Epidermal melanocyte (primary cell): ENCODE measurements at regions not wholly inside any gene's neighbourhood (a gene's known extent, or its start where the extent isn't known, plus 50 kb on each side); places are given as distances from the start of the nearest gene placed in this dataset.
"Not testable (repeated sequence)": the region's sequence is repeated elsewhere in the genome, so short reads cannot be mapped to it uniquely, and the experiment has no call there.

ENCODE experiments used
- DNase-seq: peaks from one replicate; pipeline ENCODE4 v3.0.0; 2011; ENCODE audit warnings: low spot score; ENCODE audit not compliant: insufficient read length

DNA sequence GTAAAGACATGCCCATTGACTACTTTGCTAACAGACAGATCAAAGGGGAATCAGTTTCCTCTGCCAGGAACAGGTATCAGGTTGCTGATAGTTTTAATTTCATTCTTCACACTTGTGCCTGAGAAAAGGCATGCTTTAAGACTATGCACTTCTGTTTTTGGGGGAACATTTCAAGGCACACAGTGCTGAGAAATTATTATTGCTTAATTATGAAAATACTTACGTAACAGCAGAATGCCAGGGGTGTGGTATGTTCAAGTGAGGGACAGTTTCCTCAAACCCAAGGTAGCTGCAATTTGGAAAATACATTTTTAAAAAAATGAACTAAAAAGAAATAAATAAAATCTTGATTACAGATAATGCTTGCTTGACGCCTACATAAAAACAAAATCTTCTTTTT lies 1746.1 kb upstream of the PIK3C3 start:
- DNase-seq = no peak

DNA sequence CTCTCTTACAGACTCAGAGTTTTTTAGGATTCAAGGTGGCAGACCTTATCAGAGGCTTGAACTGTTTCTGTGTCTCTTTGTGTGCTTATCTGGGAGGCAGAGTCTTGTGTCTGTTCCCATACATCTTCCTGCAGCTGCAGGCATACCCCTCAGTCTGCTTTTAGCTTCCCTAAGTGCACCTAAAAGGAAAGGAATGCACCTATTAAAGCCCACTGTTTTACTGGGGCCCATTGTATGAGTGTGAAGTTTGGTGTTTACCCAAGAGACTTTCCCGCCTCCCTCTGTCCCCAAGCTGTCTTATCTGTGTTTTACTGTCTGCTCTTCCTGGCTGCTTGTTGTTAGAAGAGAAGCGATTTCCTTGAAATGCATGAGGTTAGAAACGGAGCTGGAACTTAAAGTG lies 1757.3 kb upstream of the PIK3C3 start:
- no peak for DNase-seq

DNA sequence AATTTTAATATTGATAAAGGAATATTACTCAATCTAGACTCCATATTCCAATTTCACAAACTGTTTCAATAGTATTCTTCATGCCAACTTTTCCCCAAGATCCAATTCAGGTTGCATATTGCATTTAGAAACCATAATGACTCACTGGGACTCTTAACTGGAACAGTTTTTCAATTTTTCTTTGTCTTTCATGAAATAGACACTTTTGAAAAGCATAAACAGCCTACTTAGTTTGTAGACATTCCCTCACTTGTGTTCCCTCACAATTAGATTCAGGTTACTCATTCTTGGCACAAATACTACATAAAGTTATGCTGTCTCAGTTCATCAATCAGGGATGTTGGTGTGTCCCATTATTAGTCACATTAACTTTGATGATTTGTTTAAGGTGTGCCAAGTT lies 1768.4 kb upstream of the PIK3C3 start:
- no peak for DNase-seq

DNA sequence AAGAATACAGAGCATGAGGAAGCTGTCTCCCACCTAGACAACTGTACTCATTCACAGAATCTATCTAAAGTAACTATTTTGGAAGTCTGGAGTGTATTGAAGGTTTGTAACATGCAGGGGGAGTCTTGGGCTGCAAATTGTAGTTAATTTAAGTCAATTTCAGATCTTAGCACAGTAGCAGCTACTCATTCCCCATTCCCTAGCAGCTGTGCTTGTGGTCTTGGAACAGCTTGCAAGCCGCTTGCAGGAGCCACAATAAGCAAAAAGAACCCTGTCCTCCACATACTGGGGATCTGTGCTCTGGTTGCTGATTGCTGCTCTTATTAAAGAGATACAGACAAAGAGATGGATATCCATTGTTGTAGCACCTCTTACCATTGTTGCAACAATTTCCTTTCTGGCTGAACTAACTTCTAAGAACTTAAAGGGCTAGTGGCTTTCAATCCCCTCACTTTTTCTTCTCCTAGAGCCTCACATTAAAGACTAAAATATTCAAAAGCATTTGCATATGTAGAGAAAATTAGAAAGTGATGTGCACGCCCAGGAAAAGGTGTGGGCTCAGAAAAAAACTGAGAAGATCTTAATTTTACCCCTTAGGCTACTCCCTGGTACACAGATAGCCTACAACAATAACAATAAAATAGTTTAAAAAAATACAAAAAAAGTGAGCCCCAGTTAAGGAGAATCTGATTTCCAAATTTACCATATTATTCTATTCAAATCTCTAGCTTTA lies 1775.1 kb upstream of the PIK3C3 start:
- DNase-seq = no peak

DNA sequence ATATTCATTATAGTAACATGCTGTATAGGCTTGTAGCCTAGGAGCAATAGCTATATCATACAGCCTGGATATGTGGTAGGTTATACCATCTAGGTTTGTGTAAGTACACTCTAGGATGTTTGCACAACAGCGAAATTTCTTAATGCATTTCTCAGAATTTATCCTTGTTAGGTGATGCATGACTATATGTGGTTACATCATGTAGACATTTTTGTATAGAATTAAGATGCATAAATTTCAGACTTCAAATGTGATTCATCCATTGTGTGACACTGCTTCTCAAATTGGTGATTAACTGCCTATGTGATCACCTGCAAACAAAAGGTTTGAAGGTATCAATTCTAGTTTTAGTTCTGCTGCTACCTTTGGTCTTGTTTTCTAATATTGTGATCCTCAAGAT lies 1787.0 kb upstream of the PIK3C3 start:
- DNase-seq = no peak

DNA sequence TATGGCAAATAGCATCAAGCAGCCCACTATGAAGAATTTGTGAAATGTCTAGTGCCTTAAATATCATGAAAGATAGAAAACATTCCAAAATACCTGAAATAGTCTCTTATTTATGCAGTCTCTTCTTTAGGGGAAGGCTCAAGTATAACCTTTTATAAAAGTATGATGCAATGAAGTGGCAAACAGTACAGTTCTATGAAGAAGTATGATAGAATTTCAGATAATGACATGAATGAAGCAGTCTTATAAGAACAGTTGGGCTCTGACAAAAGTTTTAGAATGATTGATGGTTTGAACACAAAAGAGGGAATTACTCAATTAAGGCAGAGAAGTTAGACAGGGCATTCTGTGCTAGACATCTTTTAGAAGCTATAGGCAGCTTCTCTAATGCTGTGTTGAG lies 1791.8 kb upstream of the PIK3C3 start:
- DNase-seq = no peak

DNA sequence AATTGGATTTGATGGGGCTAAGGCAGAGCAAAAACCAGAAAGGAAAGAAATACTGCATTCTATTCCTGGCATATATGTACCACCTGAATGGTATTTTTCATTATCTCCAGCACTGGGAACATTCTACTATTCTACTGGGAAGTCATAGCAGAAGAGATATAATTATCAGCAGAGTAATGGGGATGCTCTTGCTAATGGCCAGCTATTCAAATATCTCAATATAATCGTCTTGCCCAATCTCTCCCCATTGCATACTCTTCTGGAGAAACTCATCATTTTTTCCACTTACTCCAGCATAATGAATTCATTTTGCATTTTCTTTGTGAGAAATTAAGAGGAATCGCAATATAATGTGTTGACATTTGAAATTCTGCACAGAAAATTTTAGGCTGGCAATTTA lies 1794.7 kb upstream of the PIK3C3 start:
- DNase-seq = no peak

DNA sequence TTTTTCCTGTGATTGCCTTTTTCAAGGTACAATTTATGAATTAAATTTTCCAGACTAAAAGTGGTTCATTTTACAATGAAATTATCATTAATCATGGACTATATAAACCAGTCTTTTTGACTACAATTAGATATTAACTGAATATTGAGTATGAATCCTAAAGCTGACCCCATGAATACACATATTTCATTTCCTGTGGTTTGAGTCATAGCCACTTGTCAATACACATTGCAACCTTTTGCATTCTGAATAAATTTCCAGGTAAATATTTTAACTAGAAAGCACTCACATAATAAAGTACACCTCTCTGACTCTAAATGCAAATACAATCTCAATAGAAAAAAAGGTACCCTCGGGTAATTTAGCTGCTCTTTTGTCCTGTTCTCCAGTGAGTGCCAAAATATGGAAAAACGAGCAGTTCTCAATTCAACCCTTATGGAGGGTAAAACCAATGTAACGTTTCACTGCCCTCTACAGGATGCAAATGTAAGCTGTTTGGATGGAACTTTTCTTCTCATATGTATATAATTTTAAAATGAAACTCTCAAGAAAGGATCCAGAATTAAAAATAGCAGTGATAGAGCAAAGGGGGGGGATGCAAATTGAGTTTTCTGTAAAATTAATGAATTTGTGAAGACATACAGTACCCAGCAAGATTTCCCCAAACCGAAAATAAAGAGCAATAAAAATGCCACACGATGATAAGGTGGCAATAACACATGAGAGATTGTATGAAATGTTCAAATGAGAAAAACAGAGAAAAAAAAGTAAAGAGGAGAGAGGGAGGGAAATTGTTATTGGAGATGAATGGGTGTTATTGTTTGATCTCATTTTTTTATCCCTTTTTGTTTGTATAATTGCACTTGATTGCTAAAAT lies 1795.7 kb upstream of the PIK3C3 start:
- no peak for DNase-seq

DNA sequence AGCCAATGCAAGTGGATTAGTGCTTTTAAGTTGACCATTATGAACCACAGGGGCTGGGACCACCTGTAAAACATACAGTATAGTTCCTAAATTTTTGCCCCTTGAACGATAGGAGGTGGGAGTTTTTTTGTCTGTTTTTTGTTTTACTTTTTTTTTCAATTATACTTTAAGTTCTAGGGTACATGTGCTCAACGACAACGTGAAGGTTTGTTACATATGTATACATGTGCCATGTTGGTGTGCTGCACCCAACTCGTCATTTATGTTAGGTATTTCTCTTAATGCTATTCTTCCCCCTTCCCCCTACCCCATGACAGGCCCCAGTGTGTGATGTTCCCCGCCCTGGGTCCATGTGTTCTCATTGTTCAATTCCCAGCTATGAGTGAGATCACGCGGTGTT lies 1797.9 kb upstream of the PIK3C3 start:
- no peak for DNase-seq

DNA sequence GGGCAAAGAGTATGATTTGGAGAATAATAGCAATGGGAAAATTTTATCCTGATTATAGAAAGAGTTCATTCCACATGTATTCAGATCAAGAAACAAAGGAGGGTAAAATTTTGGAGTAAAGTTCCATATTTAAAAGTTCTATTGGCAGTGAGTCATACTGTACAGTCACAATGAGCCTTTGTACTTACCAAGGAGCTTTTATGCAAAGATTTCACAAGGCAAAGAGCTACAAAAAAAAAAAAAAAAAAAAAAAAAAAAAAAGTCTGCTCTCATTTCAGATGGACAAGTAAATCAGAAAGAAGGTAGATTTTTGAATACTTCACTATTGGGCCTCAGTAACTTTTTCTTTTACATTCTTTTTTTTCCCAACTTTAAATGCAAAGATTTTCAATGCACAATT lies 1802.2 kb upstream of the PIK3C3 start:
- no peak for DNase-seq

DNA sequence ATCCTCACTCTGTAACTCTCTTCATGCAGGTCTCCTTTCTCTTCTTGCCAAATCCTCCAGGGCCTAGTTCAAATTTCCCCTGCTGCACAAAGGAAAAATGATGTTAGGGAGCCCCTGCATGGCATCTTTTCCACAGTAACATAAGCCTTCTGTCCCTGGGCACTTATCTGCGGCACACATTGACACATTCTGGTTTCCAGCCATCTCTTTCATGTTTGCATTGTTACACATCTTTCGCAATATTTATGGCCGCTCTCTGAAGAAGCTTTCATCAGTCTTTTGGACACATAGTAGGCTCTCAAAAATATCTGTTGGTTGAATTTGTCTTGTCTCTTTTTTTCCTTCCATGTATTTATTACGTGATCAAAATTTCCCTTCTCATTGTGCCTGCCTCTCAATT lies 1806.1 kb upstream of the PIK3C3 start:
- no peak for DNase-seq

DNA sequence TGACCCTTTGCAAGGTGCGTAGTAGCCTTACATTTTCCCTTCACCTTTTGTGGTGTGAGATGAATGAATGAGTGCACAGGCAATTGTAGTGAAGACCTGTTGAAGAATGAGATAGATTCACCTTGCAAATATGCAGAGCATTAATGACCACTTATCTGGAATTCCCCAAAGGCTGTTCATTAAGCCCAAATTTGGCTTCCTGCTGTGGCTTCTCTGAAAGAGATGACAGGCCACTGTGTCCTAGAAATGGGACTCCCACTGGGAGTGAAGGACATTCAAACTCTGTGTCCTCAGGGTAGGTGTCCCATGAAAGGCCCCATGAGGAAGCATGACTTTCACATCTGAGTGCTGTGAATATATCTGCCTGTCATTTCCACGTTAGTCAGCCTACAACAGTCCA lies 1821.8 kb upstream of the PIK3C3 start:
- DNase-seq = no peak

DNA sequence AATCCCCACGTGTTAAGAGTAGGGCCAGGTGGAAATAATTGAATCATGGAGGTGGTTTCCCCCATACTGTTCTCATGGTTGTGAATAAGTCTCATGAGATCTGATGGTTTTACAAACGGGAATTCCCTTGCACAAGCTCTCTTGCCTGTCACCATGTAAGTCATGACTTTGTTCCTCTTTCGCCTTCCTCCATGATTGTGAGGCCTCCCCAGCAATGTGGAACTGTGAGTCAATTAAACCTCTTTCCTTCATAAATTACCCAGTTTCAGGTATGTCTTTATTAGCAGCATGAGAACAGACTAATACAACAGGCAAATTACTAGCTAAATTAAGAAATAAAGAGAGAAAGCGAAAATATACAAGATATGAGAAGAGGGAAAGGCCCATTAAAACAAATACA lies 1822.6 kb upstream of the PIK3C3 start:
- not testable (repeated sequence) for DNase-seq

DNA sequence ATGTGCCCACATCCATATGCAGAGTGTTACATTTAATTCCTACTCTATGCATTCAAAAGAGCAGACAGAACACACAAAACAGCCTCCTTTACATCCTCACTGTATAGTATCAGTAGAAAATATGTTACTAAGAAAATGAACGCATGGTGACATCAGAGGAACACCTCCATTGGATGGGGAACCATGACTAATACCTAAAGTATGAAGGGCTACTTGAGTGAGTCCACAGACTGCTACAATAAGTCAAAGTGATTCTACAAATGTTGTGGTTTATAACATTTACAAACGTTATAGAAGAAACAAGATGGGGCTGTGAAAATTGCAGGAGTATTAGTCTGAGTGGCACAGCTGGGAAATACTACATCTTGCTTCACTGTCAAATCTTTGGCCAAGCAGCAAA lies 1830.9 kb upstream of the PIK3C3 start:
- DNase-seq = no peak

DNA sequence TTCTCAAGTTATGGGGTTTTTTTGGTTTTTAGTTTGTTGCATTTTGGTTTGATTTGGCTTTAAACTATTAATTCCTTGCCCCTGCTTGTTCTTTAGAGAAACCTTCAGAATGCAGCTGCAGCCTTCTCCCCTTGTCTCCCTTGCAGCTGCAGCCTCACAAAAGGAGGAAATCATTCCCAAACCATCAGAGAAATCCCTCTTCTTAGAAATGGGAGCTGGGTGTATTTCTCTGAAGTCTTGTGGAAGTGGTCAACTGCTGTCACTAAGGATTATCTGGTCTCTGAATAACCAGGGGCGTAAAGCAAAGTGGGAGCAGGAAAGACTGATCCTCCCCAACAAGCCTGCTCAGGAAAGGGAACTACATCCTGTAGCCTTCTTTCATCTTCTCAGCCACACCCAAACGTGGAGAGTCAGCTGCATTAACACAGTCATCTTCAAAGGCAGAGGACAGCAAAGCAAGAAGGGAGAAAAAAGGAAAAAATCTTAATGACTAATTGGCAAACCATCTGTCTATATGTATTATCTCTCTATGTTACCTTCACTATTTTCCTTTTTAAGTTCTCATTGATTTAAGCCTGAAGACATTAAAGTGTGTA lies 1834.1 kb upstream of the PIK3C3 start:
- no peak for DNase-seq

DNA sequence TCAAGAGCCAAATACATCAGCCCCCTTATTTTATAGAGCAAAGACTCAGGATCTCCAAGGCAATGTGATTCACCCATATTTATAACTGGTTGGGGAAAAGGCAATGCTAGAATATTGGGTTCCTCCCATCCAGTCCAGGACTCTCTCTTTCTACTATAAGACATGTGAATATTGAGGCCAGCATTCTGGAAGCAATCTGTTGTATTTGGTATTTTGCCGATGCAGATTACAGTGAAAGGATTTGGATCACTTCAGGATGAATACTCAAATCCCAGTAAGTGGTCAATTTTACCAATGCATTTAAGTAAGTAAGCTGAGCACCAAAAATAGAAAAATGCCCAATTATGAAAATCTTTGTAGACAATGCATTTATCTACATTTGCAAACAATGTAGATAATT lies 1834.7 kb upstream of the PIK3C3 start:
- no peak for DNase-seq

DNA sequence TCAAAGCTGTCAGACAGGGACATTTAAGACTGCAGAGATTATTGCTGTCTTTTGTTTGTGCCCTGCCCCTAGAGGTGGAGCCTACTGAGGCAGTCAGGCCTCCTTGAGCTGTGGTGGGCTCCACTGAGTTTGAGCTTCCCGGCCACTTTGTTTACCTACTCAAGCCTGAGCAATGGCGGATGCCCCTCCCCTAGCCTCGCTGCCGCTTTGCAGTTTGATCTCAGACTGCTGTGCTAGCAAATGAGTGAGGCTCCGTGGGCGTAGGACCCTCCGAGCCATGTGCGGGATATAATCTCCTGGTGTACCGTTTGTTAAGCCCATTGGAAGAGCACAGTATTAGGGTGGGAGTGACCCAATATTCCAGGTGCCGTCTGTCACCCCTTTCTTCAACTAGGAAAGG lies 1835.5 kb upstream of the PIK3C3 start:
- DNase-seq = not testable (repeated sequence)

DNA sequence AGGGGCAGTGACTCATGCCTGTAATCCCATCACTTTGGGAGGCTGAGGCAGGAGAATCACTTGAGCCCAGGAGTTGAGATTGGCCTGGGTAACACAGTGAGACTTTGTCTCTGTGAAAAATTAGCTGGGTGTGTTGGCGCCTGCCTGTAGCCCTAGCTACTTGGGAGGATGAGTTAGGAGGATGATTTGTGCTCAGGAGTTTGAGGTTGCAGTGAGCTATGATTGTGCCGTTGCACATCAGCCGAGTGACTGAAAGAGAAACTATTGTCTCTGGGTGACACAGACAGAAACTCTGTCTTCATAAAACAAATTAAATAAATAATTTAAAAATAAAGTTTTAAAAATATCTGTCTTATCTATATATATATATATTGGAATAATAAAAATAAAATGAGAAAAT lies 1844.6 kb upstream of the PIK3C3 start:
- DNase-seq = no peak

DNA sequence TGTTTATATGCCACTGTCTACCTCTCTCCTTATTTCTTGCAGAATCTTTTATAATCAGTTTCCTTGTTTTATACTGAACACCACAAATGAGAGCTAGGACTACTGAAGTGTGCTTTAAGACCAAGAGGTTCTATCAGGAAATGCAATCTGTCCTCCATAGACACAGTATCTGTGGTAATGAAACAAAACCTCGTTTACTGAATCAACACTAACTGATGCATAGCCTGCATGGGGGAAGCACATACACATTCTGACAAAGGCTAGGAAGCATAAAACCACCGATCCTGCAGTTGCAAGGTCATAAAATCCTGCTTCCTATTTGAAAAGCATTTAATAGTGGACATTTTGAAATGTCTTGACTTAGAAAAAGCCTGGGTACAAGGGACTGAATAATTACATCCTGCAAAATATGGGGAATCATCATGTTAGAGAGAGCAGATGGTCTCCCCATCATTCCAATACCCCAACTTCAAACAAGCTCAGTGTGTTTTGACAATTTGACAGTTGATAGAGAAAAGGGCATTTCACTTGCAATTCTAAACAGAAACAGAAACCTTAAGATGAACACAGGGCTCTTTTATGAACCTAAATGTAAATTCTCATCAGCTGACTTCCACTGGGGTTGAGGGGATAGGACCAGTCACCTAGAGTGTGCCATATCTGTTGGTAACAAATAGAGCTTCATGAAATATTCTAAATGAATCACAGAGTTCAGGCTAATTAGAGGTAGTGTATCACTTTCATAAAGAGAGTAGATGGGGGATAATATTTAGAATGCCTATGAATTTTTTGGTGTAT lies 1845.6 kb upstream of the PIK3C3 start:
- DNase-seq = no peak

DNA sequence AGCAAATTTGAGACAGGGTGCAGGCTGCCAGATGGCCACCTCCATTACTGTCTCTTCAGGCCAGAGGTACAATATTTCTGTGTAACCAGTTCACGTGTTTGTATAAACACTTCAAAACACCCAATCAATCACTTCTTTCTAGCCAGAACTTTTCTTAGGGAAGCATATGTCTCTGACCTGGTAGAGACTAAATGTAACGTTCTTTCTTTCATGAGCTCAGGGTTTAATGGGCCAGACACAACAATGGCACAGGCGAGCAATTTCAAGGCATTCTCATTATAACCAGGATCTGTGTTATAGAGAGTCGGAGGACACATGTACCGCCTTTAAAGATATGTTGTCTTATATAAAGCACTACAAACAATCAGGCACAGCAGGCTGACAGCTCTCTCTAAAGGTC lies 1846.4 kb upstream of the PIK3C3 start:
- no peak for DNase-seq

DNA sequence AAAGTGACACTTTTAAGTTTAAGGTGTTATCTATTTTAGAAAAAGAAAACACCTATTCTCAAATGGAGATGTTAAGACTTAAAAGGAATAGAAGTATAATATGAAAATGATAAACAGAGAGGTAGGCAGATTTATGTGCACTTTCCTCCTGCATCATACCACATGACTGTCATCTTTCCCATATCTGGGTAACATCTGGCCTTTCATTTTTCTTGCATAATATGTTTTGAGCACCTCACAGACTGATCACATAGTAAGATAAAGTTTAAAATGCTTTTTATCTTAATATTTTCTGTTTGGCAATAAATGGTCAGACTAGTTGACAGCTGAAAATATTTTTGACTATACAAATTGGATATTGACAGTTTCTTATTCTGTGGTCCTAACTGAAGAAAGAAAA lies 1852.1 kb upstream of the PIK3C3 start:
- no peak for DNase-seq

DNA sequence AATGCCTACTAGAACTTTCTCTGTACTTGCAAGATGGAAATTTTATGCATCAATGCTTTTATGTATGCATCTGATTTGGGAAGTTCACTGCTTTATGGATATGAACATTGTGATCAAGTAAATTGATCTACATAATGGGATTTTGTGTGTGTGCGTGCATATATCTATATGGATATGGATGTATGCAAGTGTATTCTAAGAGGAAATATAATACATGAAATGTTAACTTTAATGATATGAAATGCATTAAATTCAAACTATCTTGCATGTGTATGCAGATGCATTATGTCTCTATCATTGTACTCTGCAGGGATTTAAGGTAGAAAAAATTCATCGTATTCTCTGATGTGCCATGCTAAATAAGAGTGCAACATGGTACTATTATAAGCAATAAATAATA lies 1855.4 kb upstream of the PIK3C3 start:
- no peak for DNase-seq
